ENCODE measurements at regions not wholly inside any gene's neighbourhood (a gene's known extent, or its start where the extent isn't known, plus 50 kb on each side); places are given as distances from the start of the nearest gene placed in this dataset.

DNA sequence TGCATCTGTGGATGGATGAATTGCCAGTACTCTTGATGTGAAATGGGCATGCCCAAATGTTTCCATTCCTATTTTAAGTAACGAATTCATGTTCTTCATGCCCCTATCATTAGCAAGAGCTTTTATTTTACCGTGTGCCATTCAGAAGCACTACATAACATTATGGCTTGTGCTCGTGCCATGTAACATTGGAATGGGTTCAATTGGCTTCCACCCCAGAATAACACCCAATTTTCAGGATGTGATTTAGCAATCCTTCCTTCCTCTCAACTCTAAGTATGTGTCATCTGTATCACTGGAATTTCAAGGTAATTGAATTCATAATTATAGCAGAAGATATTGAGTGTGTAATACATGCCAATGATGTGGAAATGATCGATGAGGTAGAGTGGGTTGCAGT, 145.8 kb upstream of the TMPO start:
- DNase-seq = no peak
- Histone ChIP-seq H3K27ac (no peak overlapping the region), H3K27me3 (no peaks in the 10 kb centered on the region), H3K36me3 (no peaks in the 10 kb centered on the region), H3K4me1 (peaks cover 24% of the 10 kb centered on the region), H3K4me3 (no peak overlapping the region), H3K9me3 (replicated peaks) (no peaks in the 10 kb centered on the region)

GRCh38 chr12:98370976-98371375, 144.4 kb upstream of the TMPO start:
- H3K27me3 ChIP-seq = no peaks in the 10 kb centered on the region
- H3K27ac ChIP-seq = no peak overlapping the region
- no peak overlapping the region for H3K4me3 ChIP-seq
- H3K36me3 ChIP-seq = no peaks in the 10 kb centered on the region
- H3K4me1 ChIP-seq = peaks cover 31% of the 10 kb centered on the region
- no peak for DNase-seq
- H3K9me3 ChIP-seq (replicated peaks) = no peaks in the 10 kb centered on the region

GRCh38 chr12:98371419-98371818, 144.0 kb upstream of the TMPO start:
- no peak for DNase-seq
- Histone ChIP-seq H3K36me3 (no peaks in the 10 kb centered on the region), H3K27ac (no peak overlapping the region), H3K4me1 (peaks cover 31% of the 10 kb centered on the region), H3K4me3 (no peak overlapping the region), H3K27me3 (no peaks in the 10 kb centered on the region), H3K9me3 (replicated peaks) (no peaks in the 10 kb centered on the region)

GRCh38 chr12:98372340-98373024, 142.9 kb upstream of the TMPO start:
- no peaks in the 10 kb centered on the region for H3K36me3 ChIP-seq
- no peak overlapping the region for H3K27ac ChIP-seq
- no peaks in the 10 kb centered on the region for H3K9me3 ChIP-seq (replicated peaks)
- no peaks in the 10 kb centered on the region for H3K27me3 ChIP-seq
- DNase-seq = no peak
- H3K4me3 ChIP-seq = no peak overlapping the region
- H3K4me1 ChIP-seq = peaks cover 31% of the 10 kb centered on the region

GRCh38 chr12:98373025-98373554, 142.3 kb upstream of the TMPO start:
- H3K9me3 ChIP-seq (replicated peaks) = no peaks in the 10 kb centered on the region
- H3K27me3 ChIP-seq = no peaks in the 10 kb centered on the region
- DNase-seq = peak; percentile 31 to 82
- H3K4me3 ChIP-seq = no peak overlapping the region
- peak overlapping the region; percentile 80 for H3K27ac ChIP-seq
- peaks cover 31% of the 10 kb centered on the region for H3K4me1 ChIP-seq
- no peaks in the 10 kb centered on the region for H3K36me3 ChIP-seq

DNA sequence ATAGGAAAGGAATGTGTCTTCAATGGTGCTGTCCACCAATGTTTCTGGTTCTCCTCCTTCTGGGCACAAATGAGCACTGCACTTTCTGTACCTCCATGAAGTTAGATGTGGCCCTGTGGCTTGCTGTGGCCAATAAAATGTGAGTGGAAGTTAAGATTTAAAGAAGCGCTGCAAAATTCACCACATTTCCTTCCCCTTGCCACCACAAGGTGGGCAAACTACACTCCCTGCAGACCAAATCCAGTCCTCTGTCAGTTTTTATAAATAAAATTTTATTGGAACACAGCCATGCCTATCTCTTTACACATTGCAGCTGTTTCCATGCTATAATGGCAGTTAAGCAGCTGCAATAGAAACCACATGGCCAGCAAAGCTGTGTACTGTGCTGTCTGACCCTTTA, 141.4 kb upstream of the TMPO start:
- peak; percentile 72 to 86 for DNase-seq
- Histone ChIP-seq H3K4me3 (no peak overlapping the region), H3K4me1 (peaks cover 31% of the 10 kb centered on the region), H3K27ac (peak overlapping the region; percentile 80), H3K9me3 (replicated peaks) (no peaks in the 10 kb centered on the region), H3K27me3 (no peaks in the 10 kb centered on the region), H3K36me3 (no peaks in the 10 kb centered on the region)

DNA sequence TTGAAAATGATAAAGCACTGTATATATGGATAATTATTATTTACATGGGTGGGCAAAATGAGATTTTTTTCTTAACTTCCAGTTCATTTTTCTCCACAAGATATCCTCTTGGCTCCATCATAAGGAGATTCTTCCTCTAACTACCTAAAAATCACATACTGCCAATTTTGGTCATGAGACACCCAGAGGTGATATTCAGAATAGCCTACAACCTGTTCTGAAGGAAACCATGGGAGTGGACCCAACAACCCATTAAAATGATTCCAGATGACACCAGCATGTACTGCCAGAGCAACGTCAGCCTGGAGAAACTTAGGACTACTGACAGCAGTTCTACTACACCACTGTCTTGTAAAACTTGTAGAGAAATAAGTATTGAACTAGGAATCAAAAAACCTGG, 136.3 kb upstream of the TMPO start:
- H3K9me3 ChIP-seq (replicated peaks) = no peaks in the 10 kb centered on the region
- H3K4me1 ChIP-seq = peaks cover 11% of the 10 kb centered on the region
- H3K4me3 ChIP-seq = no peak overlapping the region
- H3K27me3 ChIP-seq = no peaks in the 10 kb centered on the region
- DNase-seq = no peak
- no peaks in the 10 kb centered on the region for H3K36me3 ChIP-seq
- H3K27ac ChIP-seq = no peak overlapping the region

DNA sequence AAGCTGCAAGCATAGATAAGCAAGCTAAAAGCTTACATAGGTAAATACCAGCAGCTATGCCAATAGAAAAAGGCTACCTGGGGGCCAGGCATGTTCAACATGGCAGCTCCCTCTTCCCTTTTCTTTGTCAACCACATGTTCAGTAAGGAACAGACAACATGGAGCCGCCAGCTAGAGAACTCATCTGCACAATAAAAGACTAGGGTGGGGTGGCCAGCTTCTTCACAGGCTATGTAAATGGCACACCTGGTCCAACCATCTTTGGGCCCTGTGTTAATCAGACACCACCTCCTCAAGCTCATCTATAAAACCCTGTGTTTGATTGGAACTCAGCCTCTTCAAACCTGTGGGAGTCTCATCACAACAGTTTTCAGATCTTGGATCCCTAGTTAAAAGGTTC, 129.7 kb upstream of the TMPO start:
- no peak overlapping the region for H3K4me3 ChIP-seq
- H3K36me3 ChIP-seq = no peaks in the 10 kb centered on the region
- no peak overlapping the region for H3K27ac ChIP-seq
- DNase-seq = no peak
- H3K27me3 ChIP-seq = peaks cover 2% of the 10 kb centered on the region; the same call in 1 of the 2 replicates
- H3K4me1 ChIP-seq = peaks cover 12% of the 10 kb centered on the region; the same call in 1 of the 2 replicates
- no peaks in the 10 kb centered on the region for H3K9me3 ChIP-seq (replicated peaks)

DNA sequence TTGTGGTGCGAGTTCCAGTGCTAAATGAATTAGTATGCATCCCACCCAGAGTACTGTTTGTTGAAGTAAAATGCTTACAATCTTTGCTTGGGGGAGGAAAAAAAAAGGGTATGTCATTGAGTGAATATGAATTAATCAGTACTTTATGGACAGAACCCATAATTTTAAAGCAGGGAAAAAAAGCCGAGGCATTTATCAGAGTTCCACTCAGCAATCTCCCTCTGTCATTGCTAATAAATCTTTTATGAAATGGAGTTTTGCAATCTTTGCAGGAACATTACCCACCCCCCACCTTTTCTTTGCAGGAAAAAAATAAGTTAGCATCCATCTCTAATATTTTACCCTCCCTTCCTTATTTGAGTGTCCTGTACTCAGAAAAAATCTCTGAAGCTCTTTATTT, 127.9 kb upstream of the TMPO start:
- H3K9me3 ChIP-seq (replicated peaks) = no peaks in the 10 kb centered on the region
- DNase-seq = no peak
- H3K36me3 ChIP-seq = no peaks in the 10 kb centered on the region
- H3K27ac ChIP-seq = no peak overlapping the region
- H3K27me3 ChIP-seq = peaks cover 2% of the 10 kb centered on the region; the same call in 1 of the 2 replicates
- peaks cover 12% of the 10 kb centered on the region; the same call in 1 of the 2 replicates for H3K4me1 ChIP-seq
- no peak overlapping the region for H3K4me3 ChIP-seq

DNA sequence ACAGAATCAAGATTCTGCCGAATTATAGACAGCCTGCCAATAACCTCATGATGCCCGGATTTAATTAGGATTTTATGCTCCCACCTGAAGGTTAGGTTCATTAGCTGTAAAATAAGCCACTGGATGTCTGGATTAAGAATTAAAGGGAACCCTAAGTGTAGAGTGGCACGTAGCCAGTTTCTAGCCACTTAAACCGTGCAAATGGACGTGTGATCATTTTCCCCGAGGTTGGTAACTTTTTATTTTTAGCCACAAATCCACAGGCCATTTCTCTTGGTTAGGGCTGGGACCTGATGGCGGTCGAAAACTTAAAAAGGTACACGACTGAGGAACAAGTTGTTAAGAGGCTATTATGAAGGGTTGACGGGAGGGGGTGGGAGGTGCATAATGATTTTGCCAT, 127.3 kb upstream of the TMPO start:
- H3K27me3 ChIP-seq = peaks cover 2% of the 10 kb centered on the region; the same call in 1 of the 2 replicates
- H3K4me1 ChIP-seq = peaks cover 12% of the 10 kb centered on the region; the same call in 1 of the 2 replicates
- peak in 1 of 2 experiments; percentile 49 for DNase-seq
- H3K36me3 ChIP-seq = no peaks in the 10 kb centered on the region
- no peak overlapping the region for H3K27ac ChIP-seq
- H3K9me3 ChIP-seq (replicated peaks) = no peaks in the 10 kb centered on the region
- no peak overlapping the region for H3K4me3 ChIP-seq

GRCh38 chr12:98389593-98389992, 125.8 kb upstream of the TMPO start:
- DNase-seq = no peak
- H3K27me3 ChIP-seq = peaks cover 2% of the 10 kb centered on the region; the same call in 1 of the 2 replicates
- peaks cover 12% of the 10 kb centered on the region; the same call in 1 of the 2 replicates for H3K4me1 ChIP-seq
- no peaks in the 10 kb centered on the region for H3K9me3 ChIP-seq (replicated peaks)
- H3K4me3 ChIP-seq = no peak overlapping the region
- H3K27ac ChIP-seq = no peak overlapping the region
- H3K36me3 ChIP-seq = no peaks in the 10 kb centered on the region

- peaks cover 19% of the 10 kb centered on the region for H3K4me1 ChIP-seq
- H3K27me3 ChIP-seq = no peaks in the 10 kb centered on the region
- H3K36me3 ChIP-seq = no peaks in the 10 kb centered on the region
- peak overlapping the region; percentile 50 for H3K4me3 ChIP-seq
- H3K27ac ChIP-seq = peak overlapping the region; percentile 8; the same call in 1 of the 2 replicates
- DNase-seq = peak; percentile 70 to 87
- H3K9me3 ChIP-seq (replicated peaks) = no peaks in the 10 kb centered on the region
Observed at GRCh38 chr12:98397323-98398105, 117.9 kb upstream of the TMPO start.

GRCh38 chr12:98399532-98399931, 115.9 kb upstream of the TMPO start:
- Histone ChIP-seq H3K27ac (no peak overlapping the region), H3K36me3 (no peaks in the 10 kb centered on the region), H3K4me1 (peaks cover 19% of the 10 kb centered on the region), H3K9me3 (replicated peaks) (no peaks in the 10 kb centered on the region), H3K4me3 (no peak overlapping the region), H3K27me3 (no peaks in the 10 kb centered on the region)
- DNase-seq = peak; percentile 51 to 60

GRCh38 chr12:98401427-98401826, 114.0 kb upstream of the TMPO start:
- DNase-seq = peak; percentile 61 to 73
- H3K9me3 ChIP-seq (replicated peaks) = no peaks in the 10 kb centered on the region
- H3K27me3 ChIP-seq = no peaks in the 10 kb centered on the region
- peaks cover 19% of the 10 kb centered on the region for H3K4me1 ChIP-seq
- no peaks in the 10 kb centered on the region for H3K36me3 ChIP-seq
- no peak overlapping the region for H3K4me3 ChIP-seq
- no peak overlapping the region for H3K27ac ChIP-seq

DNA sequence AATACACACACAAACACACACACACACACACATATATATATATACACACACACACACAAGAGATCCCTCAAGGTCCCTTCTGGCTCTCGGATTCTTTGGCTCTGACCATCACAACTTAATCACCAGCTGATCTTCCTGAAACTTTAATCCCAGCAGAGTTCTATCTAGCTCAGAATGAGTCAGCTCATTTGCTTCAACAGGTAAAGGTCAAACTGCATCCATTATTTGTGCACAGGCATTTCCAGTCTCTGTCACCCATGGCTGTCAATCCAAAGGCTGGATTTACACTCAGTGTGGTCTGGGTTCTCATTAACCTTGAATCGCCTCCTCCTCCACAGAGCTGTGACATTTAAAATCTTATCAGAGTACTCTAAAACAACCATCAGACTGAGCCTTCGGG, 113.3 kb upstream of the TMPO start:
- H3K27me3 ChIP-seq = no peaks in the 10 kb centered on the region
- no peak for DNase-seq
- H3K36me3 ChIP-seq = no peaks in the 10 kb centered on the region
- no peak overlapping the region for H3K27ac ChIP-seq
- no peaks in the 10 kb centered on the region for H3K9me3 ChIP-seq (replicated peaks)
- peaks cover 19% of the 10 kb centered on the region for H3K4me1 ChIP-seq
- no peak overlapping the region for H3K4me3 ChIP-seq
